ENCODE measurements at regions not wholly inside any gene's neighbourhood (a gene's known extent, or its start where the extent isn't known, plus 50 kb on each side); places are given as distances from the start of the nearest gene placed in this dataset.

DNA sequence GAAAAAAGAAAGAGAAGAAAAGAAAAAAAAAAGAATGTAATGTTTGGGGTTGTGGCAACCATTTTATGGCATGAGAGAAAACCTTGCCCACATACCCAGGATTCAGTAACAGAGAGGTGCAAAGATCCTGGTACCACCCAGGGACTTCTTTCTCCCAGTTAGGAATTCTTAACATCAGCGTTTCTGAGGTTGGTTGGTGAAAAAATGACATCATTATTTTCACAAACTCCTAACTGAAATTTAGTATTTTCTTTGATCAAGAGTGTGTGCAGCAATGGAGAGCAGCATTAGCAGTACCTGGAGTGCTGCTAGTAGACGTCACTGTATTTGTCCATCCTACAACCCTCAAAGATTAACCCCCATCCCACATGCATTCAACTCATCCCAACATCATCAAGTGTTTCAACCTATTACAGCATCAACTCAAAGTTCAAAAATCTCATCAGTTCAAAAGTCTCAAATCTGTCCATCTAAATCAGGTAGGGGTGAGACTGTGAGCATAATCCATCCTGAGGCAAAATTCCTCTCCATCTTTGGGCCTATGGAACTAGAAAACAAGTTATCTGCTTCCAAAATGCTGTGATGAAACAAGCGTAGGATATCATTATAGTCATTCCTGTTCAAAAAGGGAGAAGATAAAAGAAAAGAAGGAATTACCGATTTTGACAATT is 60.1 kb upstream of the MSX2 start:
- no peak for DNase-seq

DNA sequence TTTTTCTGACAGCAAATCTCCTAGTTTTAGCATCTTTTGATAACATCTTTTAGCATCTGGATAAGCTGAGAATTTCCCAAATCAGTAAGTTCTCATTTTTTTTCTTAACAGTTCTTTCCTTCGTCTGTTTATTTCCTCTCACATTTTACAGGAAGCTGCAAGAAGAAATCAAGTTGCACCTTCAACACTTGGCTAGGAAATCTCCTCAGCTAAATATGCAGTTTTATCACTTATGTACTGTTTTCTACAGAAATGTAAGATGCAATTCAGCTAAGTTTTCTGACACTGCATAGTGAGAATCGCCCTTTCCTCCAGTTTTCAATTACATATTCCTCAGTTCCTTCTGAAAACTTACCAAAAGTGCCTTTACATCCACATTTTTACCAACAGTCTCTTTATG is 59.0 kb upstream of the MSX2 start:
- no peak for DNase-seq

DNA sequence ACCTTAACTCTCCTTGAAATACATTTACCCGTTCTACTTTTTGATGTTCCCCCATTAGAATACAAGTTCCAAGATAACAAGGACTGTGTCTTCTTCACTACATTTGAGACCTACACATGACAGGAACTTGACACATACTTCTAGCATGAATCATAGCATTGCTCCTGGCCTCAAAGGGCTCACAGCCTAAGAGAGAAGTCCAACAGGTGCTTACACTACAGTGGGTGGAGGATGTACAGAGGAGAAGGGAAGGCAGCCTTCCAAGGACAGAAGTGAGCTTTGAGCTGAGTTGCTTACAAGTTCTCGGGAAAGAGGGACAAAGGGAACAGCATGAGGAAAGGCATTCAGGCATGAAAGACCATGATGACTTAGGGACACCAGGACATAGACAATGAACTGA is 56.9 kb upstream of the MSX2 start:
- peak; percentile 66 for DNase-seq

DNA sequence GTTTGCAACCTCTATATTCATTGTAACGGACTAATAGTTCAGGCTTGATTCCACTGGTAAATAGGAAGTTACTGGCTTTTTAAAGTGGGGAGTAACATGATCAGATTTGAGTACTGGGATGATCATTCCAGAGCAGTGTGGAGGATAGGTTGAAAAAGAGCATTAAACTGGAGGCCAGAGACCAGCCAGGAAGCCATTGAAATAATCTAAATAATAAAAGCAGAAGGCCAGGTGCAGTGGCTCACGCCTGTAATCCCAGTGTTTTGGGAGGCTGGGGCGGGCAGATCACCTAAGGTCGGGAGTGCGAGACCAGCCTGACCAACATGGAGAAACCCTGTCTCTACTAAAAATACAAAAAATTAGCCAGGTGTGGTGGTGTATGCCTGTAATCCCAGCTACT is 56.0 kb upstream of the MSX2 start:
- DNase-seq, result no peak
